ENCODE measurements at regions not wholly inside any gene's neighbourhood (a gene's known extent, or its start where the extent isn't known, plus 50 kb on each side); places are given as distances from the start of the nearest gene placed in this dataset.

GRCh38 chr14:98177551-98177950, 1094.4 kb downstream of the BCL11B start:
- Histone ChIP-seq H3K9ac (ENCODE audit: low read depth in 1 of 3, low read length in 3 of 3) (no peak overlapping the region), H3K9me3 (ENCODE audit: control insufficient read depth in 3 of 3, low read length in 3 of 3) (no peaks in the 10 kb centered on the region), H3K27me3 (ENCODE audit: control insufficient read depth in 3 of 3, insufficient read depth in 3 of 3, low read length in 3 of 3) (no peaks in the 10 kb centered on the region), H3K27ac (ENCODE audit: low read depth, low read length) (no peak overlapping the region), H3K4me1 (ENCODE audit: control insufficient read depth in 3 of 3, insufficient read depth in 3 of 3, low read length in 3 of 3) (no peaks in the 10 kb centered on the region), H3K4me3 (ENCODE audit: low read length in 3 of 3) (no peak overlapping the region), H3K36me3 (ENCODE audit: control insufficient read depth in 3 of 3, insufficient read depth in 3 of 3, low read length in 3 of 3) (no peaks in the 10 kb centered on the region)

GRCh38 chr14:98181241-98181640, 1090.8 kb downstream of the BCL11B start:
- Histone ChIP-seq H3K4me3 (ENCODE audit: low read length in 3 of 3) (no peak overlapping the region), H3K27me3 (ENCODE audit: control insufficient read depth in 3 of 3, insufficient read depth in 3 of 3, low read length in 3 of 3) (peaks cover 0 to 4% (median 3%) of the 10 kb centered on the region in 3 donors), H3K36me3 (ENCODE audit: control insufficient read depth in 3 of 3, insufficient read depth in 3 of 3, low read length in 3 of 3) (no peaks in the 10 kb centered on the region), H3K4me1 (ENCODE audit: control insufficient read depth in 3 of 3, insufficient read depth in 3 of 3, low read length in 3 of 3) (no peaks in the 10 kb centered on the region), H3K9me3 (ENCODE audit: control insufficient read depth in 3 of 3, low read length in 3 of 3) (no peaks in the 10 kb centered on the region), H3K9ac (ENCODE audit: low read depth in 1 of 3, low read length in 3 of 3) (no peak overlapping the region), H3K27ac (ENCODE audit: low read depth, low read length) (no peak overlapping the region)

GRCh38 chr14:98181768-98182167, 1090.2 kb downstream of the BCL11B start:
- peaks cover 0 to 4% (median 3%) of the 10 kb centered on the region in 3 donors for H3K27me3 ChIP-seq (ENCODE audit: control insufficient read depth in 3 of 3, insufficient read depth in 3 of 3, low read length in 3 of 3)
- no peak overlapping the region for H3K27ac ChIP-seq (ENCODE audit: low read depth, low read length)
- H3K9ac ChIP-seq (ENCODE audit: low read depth in 1 of 3, low read length in 3 of 3) = no peak overlapping the region
- no peaks in the 10 kb centered on the region for H3K36me3 ChIP-seq (ENCODE audit: control insufficient read depth in 3 of 3, insufficient read depth in 3 of 3, low read length in 3 of 3)
- no peak overlapping the region for H3K4me3 ChIP-seq (ENCODE audit: low read length in 3 of 3)
- no peaks in the 10 kb centered on the region for H3K4me1 ChIP-seq (ENCODE audit: control insufficient read depth in 3 of 3, insufficient read depth in 3 of 3, low read length in 3 of 3)
- H3K9me3 ChIP-seq (ENCODE audit: control insufficient read depth in 3 of 3, low read length in 3 of 3) = no peaks in the 10 kb centered on the region

- Histone ChIP-seq H3K27ac (ENCODE audit: low read depth, low read length) (no peak overlapping the region), H3K4me3 (ENCODE audit: low read length in 3 of 3) (no peak overlapping the region), H3K9ac (ENCODE audit: low read depth in 1 of 3, low read length in 3 of 3) (no peak overlapping the region)
These were observed 1089.5 kb downstream of the BCL11B start for GRCh38 chr14:98182393-98183055.

GRCh38 chr14:98183556-98183955, 1088.4 kb downstream of the BCL11B start:
- H3K27me3 ChIP-seq (ENCODE audit: control insufficient read depth in 3 of 3, insufficient read depth in 3 of 3, low read length in 3 of 3) = peaks cover 0 to 4% (median 3%) of the 10 kb centered on the region in 3 donors
- H3K27ac ChIP-seq (ENCODE audit: low read depth, low read length) = no peak overlapping the region
- H3K9me3 ChIP-seq (ENCODE audit: control insufficient read depth in 3 of 3, low read length in 3 of 3) = no peaks in the 10 kb centered on the region
- no peaks in the 10 kb centered on the region for H3K4me1 ChIP-seq (ENCODE audit: control insufficient read depth in 3 of 3, insufficient read depth in 3 of 3, low read length in 3 of 3)
- no peak overlapping the region for H3K4me3 ChIP-seq (ENCODE audit: low read length in 3 of 3)
- H3K36me3 ChIP-seq (ENCODE audit: control insufficient read depth in 3 of 3, insufficient read depth in 3 of 3, low read length in 3 of 3) = no peaks in the 10 kb centered on the region
- no peak overlapping the region for H3K9ac ChIP-seq (ENCODE audit: low read depth in 1 of 3, low read length in 3 of 3)

More at GRCh38 chr14:98182393-98183055, 1089.5 kb downstream of the BCL11B start:
- Histone ChIP-seq H3K27me3 (ENCODE audit: control insufficient read depth in 3 of 3, insufficient read depth in 3 of 3, low read length in 3 of 3) (peaks cover 0 to 4% (median 3%) of the 10 kb centered on the region in 3 donors), H3K4me1 (ENCODE audit: control insufficient read depth in 3 of 3, insufficient read depth in 3 of 3, low read length in 3 of 3) (no peaks in the 10 kb centered on the region), H3K36me3 (ENCODE audit: control insufficient read depth in 3 of 3, insufficient read depth in 3 of 3, low read length in 3 of 3) (no peaks in the 10 kb centered on the region), H3K9me3 (ENCODE audit: control insufficient read depth in 3 of 3, low read length in 3 of 3) (no peaks in the 10 kb centered on the region)

- no peak overlapping the region for H3K27ac ChIP-seq (ENCODE audit: low read depth, low read length)
- no peaks in the 10 kb centered on the region for H3K36me3 ChIP-seq (ENCODE audit: control insufficient read depth in 3 of 3, insufficient read depth in 3 of 3, low read length in 3 of 3)
- H3K4me3 ChIP-seq (ENCODE audit: low read length in 3 of 3) = no peak overlapping the region
- no peaks in the 10 kb centered on the region for H3K4me1 ChIP-seq (ENCODE audit: control insufficient read depth in 3 of 3, insufficient read depth in 3 of 3, low read length in 3 of 3)
- no peaks in the 10 kb centered on the region for H3K9me3 ChIP-seq (ENCODE audit: control insufficient read depth in 3 of 3, low read length in 3 of 3)
- H3K9ac ChIP-seq (ENCODE audit: low read depth in 1 of 3, low read length in 3 of 3) = no peak overlapping the region
- H3K27me3 ChIP-seq (ENCODE audit: control insufficient read depth in 3 of 3, insufficient read depth in 3 of 3, low read length in 3 of 3) = peaks cover 0 to 4% (median 3%) of the 10 kb centered on the region in 3 donors
These were observed 1087.5 kb downstream of the BCL11B start for GRCh38 chr14:98184457-98184856.

GRCh38 chr14:98185036-98185435, 1087.0 kb downstream of the BCL11B start:
- no peak overlapping the region for H3K27ac ChIP-seq (ENCODE audit: low read depth, low read length)
- H3K27me3 ChIP-seq (ENCODE audit: control insufficient read depth in 3 of 3, insufficient read depth in 3 of 3, low read length in 3 of 3) = peaks cover 0 to 4% (median 3%) of the 10 kb centered on the region in 3 donors
- no peaks in the 10 kb centered on the region for H3K4me1 ChIP-seq (ENCODE audit: control insufficient read depth in 3 of 3, insufficient read depth in 3 of 3, low read length in 3 of 3)
- H3K9ac ChIP-seq (ENCODE audit: low read depth in 1 of 3, low read length in 3 of 3) = no peak overlapping the region
- H3K4me3 ChIP-seq (ENCODE audit: low read length in 3 of 3) = no peak overlapping the region
- H3K9me3 ChIP-seq (ENCODE audit: control insufficient read depth in 3 of 3, low read length in 3 of 3) = no peaks in the 10 kb centered on the region
- no peaks in the 10 kb centered on the region for H3K36me3 ChIP-seq (ENCODE audit: control insufficient read depth in 3 of 3, insufficient read depth in 3 of 3, low read length in 3 of 3)

- Histone ChIP-seq H3K4me1 (ENCODE audit: control insufficient read depth in 3 of 3, insufficient read depth in 3 of 3, low read length in 3 of 3) (no peaks in the 10 kb centered on the region), H3K27ac (ENCODE audit: low read depth, low read length) (no peak overlapping the region), H3K36me3 (ENCODE audit: control insufficient read depth in 3 of 3, insufficient read depth in 3 of 3, low read length in 3 of 3) (no peaks in the 10 kb centered on the region), H3K9ac (ENCODE audit: low read depth in 1 of 3, low read length in 3 of 3) (no peak overlapping the region), H3K4me3 (ENCODE audit: low read length in 3 of 3) (no peak overlapping the region), H3K27me3 (ENCODE audit: control insufficient read depth in 3 of 3, insufficient read depth in 3 of 3, low read length in 3 of 3) (peaks cover 0 to 4% (median 3%) of the 10 kb centered on the region in 3 donors), H3K9me3 (ENCODE audit: control insufficient read depth in 3 of 3, low read length in 3 of 3) (no peaks in the 10 kb centered on the region)
These were observed 1085.9 kb downstream of the BCL11B start for GRCh38 chr14:98186140-98186539.

- Histone ChIP-seq H3K4me3 (ENCODE audit: low read length in 3 of 3) (no peak overlapping the region), H3K9me3 (ENCODE audit: control insufficient read depth in 3 of 3, low read length in 3 of 3) (no peaks in the 10 kb centered on the region), H3K4me1 (ENCODE audit: control insufficient read depth in 3 of 3, insufficient read depth in 3 of 3, low read length in 3 of 3) (no peaks in the 10 kb centered on the region), H3K36me3 (ENCODE audit: control insufficient read depth in 3 of 3, insufficient read depth in 3 of 3, low read length in 3 of 3) (no peaks in the 10 kb centered on the region), H3K9ac (ENCODE audit: low read depth in 1 of 3, low read length in 3 of 3) (no peak overlapping the region), H3K27me3 (ENCODE audit: control insufficient read depth in 3 of 3, insufficient read depth in 3 of 3, low read length in 3 of 3) (peaks cover 0 to 4% (median 3%) of the 10 kb centered on the region in 3 donors), H3K27ac (ENCODE audit: low read depth, low read length) (no peak overlapping the region)
These were observed 1084.7 kb downstream of the BCL11B start for GRCh38 chr14:98187281-98187680.

GRCh38 chr14:98189062-98189461, 1082.9 kb downstream of the BCL11B start:
- H3K27me3 ChIP-seq (ENCODE audit: control insufficient read depth in 3 of 3, insufficient read depth in 3 of 3, low read length in 3 of 3) = peaks cover 0 to 4% (median 3%) of the 10 kb centered on the region in 3 donors
- H3K9me3 ChIP-seq (ENCODE audit: control insufficient read depth in 3 of 3, low read length in 3 of 3) = no peaks in the 10 kb centered on the region
- H3K4me3 ChIP-seq (ENCODE audit: low read length in 3 of 3) = no peak overlapping the region
- no peak overlapping the region for H3K9ac ChIP-seq (ENCODE audit: low read depth in 1 of 3, low read length in 3 of 3)
- no peak overlapping the region for H3K27ac ChIP-seq (ENCODE audit: low read depth, low read length)
- no peaks in the 10 kb centered on the region for H3K4me1 ChIP-seq (ENCODE audit: control insufficient read depth in 3 of 3, insufficient read depth in 3 of 3, low read length in 3 of 3)
- H3K36me3 ChIP-seq (ENCODE audit: control insufficient read depth in 3 of 3, insufficient read depth in 3 of 3, low read length in 3 of 3) = no peaks in the 10 kb centered on the region

Data from skeletal muscle tissue (tissue), 3 donors.